Stimulated activated CD4-positive, alpha-beta T cell treated with anti-CD3 and anti-CD28 coated beads, Interleukin-4, amount 100 ng/mL, for 24 hours (primary cell): ENCODE measurements at regions not wholly inside any gene's neighbourhood (a gene's known extent, or its start where the extent isn't known, plus 50 kb on each side); places are given as distances from the start of the nearest gene placed in this dataset.
"Not testable (repeated sequence)": the region's sequence is repeated elsewhere in the genome, so short reads cannot be mapped to it uniquely, and the experiment has no call there.

Experiments used
- DNase-seq: peaks from one replicate; pipeline ENCODE4 v3.0.0-alpha.2; 2020

DNA sequence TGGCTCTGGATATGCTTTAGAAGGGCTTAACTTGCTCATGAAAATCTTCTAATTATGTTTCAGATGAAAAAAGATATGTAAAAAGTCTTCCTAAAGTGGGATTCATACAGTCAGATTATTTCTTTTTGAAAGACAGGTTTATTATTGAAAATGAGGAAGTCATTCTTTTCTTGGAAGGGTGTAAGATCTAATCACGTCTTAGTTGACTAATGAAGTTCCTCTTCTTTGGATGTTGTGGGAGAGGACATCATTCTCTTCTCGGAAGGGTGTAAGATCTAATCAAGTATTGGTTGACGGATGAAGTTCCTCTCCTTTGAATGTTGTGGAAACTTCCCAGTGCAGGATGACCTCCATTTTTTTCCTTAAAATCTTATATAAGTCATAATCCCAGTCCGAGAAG, 74.9 kb downstream of the ALG10 start:
- DNase-seq = no peak

GRCh38 chr12:34105392-34105933, 83.2 kb downstream of the ALG10 start:
- DNase-seq = no peak

- DNase-seq = no peak
These were observed 83.9 kb downstream of the ALG10 start for GRCh38 chr12:34106172-34106571.

GRCh38 chr12:34107016-34107415, 84.7 kb downstream of the ALG10 start:
- no peak for DNase-seq

DNA sequence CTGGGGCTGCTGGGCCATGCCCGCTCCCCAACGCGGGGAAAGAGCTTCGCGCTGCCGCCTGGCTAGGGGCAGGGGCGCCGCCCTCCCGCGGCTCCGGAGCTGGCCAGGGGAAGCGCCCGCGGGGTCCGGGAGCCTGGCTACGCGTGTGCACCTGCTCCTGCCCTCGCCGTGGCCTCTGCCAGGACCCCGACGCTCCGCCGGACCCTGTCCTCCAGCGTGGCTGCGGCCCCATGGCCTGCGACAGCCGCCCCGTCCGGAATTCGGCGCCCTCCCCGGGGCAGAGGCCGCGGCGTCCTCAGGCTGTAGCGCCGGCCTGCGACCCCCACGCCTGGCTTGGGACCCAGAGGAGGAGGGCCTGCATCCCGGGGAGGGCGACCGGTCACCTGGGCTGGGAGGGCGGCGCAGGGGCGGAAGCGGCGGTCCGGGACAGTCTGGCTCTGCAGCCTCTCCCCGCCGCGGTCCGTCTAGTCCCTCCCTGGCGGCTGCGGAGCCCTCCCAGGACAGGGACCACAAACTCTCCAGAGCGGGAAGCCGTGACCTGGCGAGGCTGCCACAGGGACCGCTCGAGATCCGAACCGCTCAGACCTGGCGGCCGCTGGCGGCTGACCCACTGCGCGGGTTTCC, 85.6 kb downstream of the ALG10 start:
- no peak for DNase-seq

DNA sequence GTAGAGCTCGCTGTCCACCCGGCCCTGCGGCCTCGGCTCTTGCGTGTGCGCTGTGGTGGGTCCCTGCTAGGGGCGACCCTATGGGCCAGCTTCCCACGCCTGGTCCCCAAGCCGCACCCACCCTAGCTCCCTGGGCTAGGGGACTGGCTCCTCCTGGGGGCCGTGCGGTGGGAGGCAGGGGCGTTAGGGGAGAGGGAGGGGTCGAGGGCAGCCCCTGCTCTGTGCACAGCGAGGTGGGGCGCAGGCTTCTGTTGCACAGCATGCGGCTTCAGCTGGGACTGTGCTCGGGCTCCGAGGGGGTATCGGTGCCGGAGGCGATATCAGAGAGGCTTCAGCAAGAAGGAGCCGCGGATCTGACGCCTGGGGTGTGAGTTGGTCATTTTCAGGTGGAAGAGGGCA, 86.1 kb downstream of the ALG10 start:
- DNase-seq = no peak

DNA sequence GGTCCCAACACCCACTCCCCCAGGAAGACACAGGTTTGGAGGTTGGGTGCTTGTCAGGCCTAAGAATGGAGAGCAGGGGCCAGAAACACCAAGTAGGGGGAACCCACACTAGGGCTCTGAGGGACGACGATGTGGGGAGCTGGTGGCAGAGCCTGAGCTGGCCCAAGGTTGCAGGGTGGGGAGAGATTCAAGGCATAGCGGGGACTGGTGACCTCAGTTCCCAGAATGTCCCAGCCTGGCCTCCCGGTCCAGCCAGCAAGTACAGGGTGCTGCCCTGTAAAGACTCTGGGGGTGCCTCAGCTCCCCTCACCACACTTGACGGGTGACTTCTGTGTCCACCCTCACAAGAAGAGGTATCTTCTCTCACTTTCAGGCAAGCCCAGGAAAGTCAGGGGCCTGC, 86.7 kb downstream of the ALG10 start:
- DNase-seq = no peak

DNA sequence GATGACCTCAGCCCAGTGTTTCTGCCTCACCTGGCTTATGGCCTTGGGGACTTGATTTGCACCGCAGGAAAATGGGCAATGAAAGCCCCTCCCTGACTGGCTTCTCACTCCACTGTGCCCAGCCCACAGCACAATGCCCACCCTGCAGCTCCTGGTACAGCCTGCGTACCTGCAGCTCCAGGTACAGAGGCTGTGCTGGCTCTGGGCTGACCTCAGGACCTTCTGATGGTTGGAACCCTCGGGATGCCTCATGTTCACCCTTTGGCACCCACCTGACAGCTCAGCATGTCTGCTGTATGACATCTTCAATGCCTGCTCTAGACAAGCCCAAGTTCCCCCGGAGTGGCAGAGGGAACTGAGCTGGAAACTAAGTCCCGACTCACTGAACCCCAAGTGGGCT, 87.1 kb downstream of the ALG10 start:
- DNase-seq = no peak

- DNase-seq = not testable (repeated sequence)
These were observed 87.7 kb downstream of the ALG10 start for GRCh38 chr12:34109909-34110531.

DNA sequence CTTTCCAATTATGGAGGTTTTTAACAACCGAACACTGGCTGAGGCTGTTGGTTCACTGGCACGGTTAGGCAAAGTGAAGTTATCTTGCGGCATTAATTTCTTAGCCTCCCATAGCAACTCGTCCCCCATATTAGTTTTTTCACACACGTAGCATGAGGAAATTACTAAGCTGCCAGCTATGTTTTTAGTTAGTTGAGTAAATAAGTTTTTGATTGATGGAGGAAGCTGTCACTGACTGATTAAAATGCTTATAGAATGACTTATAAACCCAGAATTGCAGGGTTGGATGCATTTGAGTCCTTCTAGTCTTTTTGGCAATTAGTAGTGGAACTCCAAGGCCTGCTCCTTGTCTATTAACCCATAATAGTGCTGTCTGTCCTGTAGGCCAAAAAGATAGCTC, 97.1 kb downstream of the ALG10 start:
- no peak for DNase-seq

- DNase-seq = no peak
These were observed 99.1 kb downstream of the ALG10 start for GRCh38 chr12:34121360-34121759.

GRCh38 chr12:34123092-34123491, 100.8 kb downstream of the ALG10 start:
- peak; percentile 51 for DNase-seq

DNA sequence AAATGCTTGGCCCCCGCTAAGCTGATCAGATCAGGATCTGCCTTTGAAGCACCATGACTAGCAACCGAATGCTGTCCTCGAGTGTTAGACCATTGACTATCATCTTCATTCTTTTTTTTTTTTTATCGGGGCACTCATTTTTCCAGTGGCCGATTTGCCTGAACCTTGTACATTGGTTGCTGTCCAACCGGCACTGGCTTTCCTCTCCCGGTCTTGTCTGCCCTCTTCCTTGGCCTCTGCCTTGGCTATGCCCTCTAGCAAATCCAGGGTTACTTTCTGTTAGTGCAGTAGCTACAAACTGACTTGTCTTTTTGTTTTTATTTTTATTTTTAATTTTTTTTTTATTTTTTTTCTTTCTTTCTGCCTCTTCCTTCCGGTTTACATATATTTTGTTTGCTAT, 102.3 kb downstream of the ALG10 start:
- DNase-seq = no peak

DNA sequence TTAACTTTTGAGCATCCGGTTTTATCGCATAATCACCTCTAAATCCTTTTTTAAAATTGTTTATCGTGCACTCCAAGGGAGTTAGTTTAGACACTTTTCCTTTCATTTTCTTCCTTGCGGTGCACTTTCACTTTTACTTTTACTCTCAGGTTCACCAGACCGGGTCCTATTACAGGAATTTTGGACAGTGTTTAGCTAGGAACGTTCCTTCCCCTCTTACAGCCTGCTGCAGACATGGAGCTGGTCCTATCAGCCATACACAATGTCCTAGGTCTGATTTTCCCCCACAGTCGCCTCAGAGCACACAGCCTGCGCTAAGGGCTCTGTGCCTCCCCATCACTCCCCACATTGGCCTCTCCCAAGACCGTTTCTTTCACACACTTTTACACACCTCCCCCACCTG, 103.9 kb downstream of the ALG10 start:
- no peak for DNase-seq

DNA sequence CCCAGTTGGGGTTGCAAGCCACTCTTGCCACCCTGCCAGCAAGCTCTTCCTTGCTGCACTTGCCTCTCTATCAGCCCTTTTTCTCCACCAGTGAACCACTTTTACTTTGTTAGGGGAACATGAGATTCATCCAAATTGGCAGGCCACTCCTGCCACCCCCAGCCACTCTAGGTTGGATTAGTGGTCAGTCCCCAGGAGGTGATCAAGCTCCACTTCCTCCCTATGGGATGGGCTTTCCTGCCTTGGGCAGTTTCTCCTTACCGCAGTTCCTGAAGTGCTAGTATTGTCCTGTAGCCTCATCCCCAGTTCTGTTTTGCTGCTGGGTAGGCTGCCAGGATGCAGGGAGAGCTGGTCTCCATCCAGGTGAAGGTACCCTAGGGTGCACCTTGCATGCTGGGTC, 104.5 kb downstream of the ALG10 start:
- DNase-seq = no peak

- not testable (repeated sequence) for DNase-seq
These were observed 105.1 kb downstream of the ALG10 start for GRCh38 chr12:34127379-34127778.

DNA sequence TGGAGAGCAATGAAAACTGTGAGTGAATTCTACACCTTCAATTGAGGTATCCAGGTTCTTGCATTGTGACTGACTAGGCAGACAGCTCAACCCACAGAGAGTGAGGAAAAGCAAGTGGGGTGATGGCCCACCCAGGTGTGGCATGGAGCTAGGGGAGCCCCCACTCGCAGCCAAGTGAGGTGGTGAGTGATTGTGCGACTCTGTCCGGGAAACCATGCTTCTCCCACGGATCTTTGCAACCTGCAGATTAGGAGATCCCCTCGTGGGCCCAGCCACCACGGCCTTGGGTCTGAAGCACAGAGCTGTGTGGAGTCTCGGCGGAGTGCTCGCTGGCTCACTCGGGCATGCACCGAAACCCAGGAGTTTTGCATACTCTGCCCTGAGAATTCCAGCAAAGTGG, 120.1 kb downstream of the ALG10 start:
- no peak for DNase-seq

DNA sequence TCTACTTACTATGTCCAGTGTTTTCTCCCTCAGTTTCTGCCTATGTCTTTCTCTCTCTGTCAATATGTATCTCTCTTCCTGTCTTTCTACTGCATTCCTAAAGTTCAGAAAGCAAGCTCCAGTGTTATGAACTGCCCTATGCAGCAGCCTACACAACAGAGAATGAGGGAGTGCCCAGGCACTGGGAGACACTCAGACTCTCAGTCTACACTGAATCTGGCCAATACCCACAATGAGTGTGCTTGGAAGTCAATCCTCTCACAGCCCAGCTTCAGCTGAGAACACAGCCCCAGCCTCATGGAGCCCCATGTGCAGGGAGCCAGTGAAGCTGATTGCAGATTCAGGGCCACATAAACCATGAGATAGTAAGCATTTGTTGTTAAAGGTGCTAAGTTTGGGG, 128.7 kb downstream of the ALG10 start:
- DNase-seq = no peak

DNA sequence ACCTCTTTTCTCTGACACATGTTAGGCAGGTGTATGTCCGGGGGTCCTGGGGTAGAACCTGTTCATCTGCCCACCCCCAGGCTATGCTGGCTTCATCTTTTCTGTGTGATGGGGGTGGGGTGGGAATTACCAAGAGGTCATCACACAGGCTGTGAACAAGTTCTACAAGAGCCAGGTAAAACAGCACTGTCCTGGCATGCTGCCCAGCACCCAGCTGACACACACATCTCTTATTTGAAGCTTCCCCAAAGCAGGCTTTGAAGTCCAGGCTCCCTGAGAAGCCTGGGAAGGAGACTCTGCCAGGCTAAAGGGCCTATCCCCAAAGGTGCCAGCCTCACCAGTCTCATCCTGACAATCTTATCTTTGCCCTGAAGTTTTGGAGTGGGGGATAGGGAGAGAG, 141.1 kb downstream of the ALG10 start:
- DNase-seq = no peak

DNA sequence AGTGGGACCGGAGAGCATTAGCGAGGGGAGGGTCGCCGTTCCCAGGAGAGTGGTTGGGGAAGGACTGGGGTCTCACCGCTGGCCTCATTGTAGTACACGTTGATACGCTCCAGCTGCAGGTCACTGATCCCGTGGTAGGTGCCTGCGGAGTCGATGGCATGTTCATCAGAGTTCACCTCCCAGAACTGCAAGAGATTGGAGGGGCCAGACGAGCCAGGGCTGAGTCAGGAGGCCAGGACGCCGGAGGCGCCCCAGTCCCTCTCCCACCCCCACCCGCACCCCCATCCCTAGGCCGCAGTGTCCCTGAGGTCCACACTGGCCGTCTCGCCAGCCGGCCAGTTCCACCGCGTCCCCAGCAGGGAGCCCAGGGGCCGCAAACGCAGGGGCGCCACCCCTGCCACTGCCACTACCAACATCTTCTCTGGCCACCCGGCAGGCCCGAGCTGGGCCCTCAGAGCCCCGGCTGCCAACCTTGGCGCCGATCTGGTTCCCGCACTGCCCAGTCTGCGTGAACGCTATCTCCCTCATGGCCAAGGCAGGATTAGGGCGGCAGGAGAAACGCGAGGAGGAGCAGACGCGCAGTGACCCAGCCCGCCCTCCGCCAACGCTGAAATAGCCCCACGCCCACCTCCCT, 144.2 kb downstream of the ALG10 start:
- no peak for DNase-seq

DNA sequence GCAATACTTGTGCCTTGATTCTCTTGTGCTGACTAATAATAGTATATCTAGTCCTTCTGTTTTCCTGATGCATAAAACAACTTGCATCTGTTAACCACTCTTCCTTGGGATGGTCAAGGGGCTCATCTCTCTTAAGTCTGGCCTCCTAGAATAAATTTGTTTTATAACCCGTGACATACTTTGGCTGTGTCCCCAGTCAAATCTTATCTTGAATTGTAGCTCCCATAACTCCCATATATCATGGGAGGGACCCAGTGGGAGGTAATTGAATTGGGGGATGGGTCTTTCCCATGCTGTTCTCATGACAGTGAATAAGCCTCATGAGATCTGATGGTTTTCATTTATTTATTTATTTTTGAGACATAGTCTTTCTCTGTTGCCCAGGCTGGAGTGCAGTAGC, 146.2 kb downstream of the ALG10 start:
- not testable (repeated sequence) for DNase-seq

- DNase-seq = no peak
These were observed 164.2 kb downstream of the ALG10 start for GRCh38 chr12:34186492-34186891.

DNA sequence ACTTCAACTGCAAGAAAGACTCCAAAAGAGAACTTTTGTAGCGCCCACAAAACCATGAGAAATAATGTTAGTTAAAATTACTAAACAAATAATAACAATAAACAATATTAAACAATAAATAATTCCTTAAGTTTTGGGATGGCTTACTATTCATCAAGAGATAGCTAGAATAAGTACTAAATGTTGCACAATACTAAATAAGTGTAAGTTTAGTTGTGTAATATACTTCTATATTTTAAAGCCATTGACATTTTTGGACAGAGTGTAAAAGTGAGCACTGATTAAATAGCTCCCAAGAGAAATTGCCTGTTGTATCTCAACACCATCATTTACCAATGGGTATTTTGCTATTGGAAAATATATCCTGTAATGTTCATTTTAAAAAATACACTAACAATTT, 166.7 kb downstream of the ALG10 start:
- no peak for DNase-seq

DNA sequence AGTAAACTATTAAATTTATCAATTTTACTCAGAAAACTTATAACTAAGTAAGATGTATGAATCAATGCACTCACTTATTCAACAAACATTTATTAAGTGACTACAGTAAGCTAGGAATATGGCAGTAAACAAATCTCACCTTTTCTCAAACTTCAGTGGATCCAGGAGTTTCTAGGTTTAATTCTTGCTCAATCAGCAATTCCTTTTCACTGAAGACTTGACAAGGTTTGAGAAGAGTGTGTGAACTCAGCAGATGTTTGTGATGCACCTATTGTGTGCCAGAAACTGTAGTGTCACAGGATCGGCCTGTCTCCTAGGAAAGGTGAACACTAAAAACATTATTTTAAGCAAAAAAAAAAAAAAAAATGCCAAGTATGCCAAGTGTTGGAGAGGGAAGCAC, 167.8 kb downstream of the ALG10 start:
- no peak for DNase-seq
